ENCODE measurements at regions not wholly inside any gene's neighbourhood (a gene's known extent, or its start where the extent isn't known, plus 50 kb on each side); places are given as distances from the start of the nearest gene placed in this dataset.

GRCh38 chr3:83769791-83770663, 1188.8 kb upstream of the CADM2 start:
- DNase-seq (ENCODE audit: low read depth, low spot score) (no peak), ATAC-seq (no peak), FAIRE-seq (no peak)
- TF ChIP-seq ZBTB11 (CRISPR knock-in tag; IDR thresholded peaks at IDR 0.05): no peak
- no peak for TF ChIP-seq ESRRA (IDR thresholded peaks at IDR 0.05; ENCODE audit: low read length)
- TF ChIP-seq POLR2AphosphoS5 (IDR thresholded peaks at IDR 0.05; ENCODE audit: low read length): no peak
- no peak for TF ChIP-seq PML (IDR thresholded peaks at IDR 0.05; ENCODE audit: low read length)
- POLR2A ChIA-PET: no interaction called here
- CTCF ChIA-PET: interaction anchor here (0.6 kb wide), 1 partner anchor 20 kb away, joined by 5 read pairs; no protein-coding TSS in a partner anchor
- H3K4me1 ChIP-seq (ENCODE audit: control insufficient read depth, insufficient read depth, low read length): no peaks in the 10 kb centered on the region
- H3K4me3 ChIP-seq: no peak overlapping the region
- no peak overlapping the region for H3K9ac ChIP-seq (ENCODE audit: control insufficient read depth, insufficient read depth, low read length)
- RAD21 ChIA-PET (ENCODE audit: unreplicated experiment): no interaction called here
- intact Hi-C loops (cut with micrococcal nuclease; ENCODE audit: unreplicated experiment): loop anchor here (10.0 kb wide), 1 partner anchor 65 kb away; no protein-coding TSS in a partner anchor
- H4K20me1 ChIP-seq (ENCODE audit: control insufficient read depth, insufficient read depth): no peaks in the 10 kb centered on the region
- no peak overlapping the region for H3K4me2 ChIP-seq (ENCODE audit: control insufficient read depth, insufficient read depth)
- H3K9me3 ChIP-seq (replicated peaks; ENCODE audit: control insufficient read depth, insufficient read depth, low read length): no peaks in the 10 kb centered on the region
- in situ Hi-C loops (cut with MboI): no loop called here
- no peaks in the 10 kb centered on the region for H3K36me3 ChIP-seq (ENCODE audit: control insufficient read depth in 2 of 2, insufficient read depth in 2 of 2, low read length in 1 of 2)
- BruUV-seq (replicated peaks): no TSS peak
- H3K27ac ChIP-seq (ENCODE audit: control insufficient read depth, insufficient read depth): no peak overlapping the region
- SMC1A ChIA-PET (ENCODE audit: uncharacterized antibody, unreplicated experiment): no interaction called here
- H3K27me3 ChIP-seq (replicated peaks in 1 of 2; ENCODE audit: control insufficient read depth in 2 of 2, insufficient read depth in 2 of 2, low read length in 1 of 2): no peaks in the 10 kb centered on the region
- no peak overlapping the region for H2AFZ ChIP-seq (ENCODE audit: control insufficient read depth, low read depth, low read length)
- WGBS (ENCODE audit: insufficient coverage, insufficient replicate concordance, low lambda C conversion rate, missing lambda C conversion rate): 33% methylated on average over 17 of the region's 17 CpGs
- no peaks in the 10 kb centered on the region for H3K79me2 ChIP-seq (ENCODE audit: control insufficient read depth, insufficient read depth, low read length)

Data from GM12878 (cell line).